Left lobe of liver (tissue), 2 donors: ENCODE measurements at regions not wholly inside any gene's neighbourhood (a gene's known extent, or its start where the extent isn't known, plus 50 kb on each side); places are given as distances from the start of the nearest gene placed in this dataset.
A peak's percentile ranks its signal among the peaks of the same experiment; 100 is the strongest.

Source experiments
- ATAC-seq: fragments of 200-7000 bp; cut with Tn5 transposase; one replicate; pipeline ENCODE4 v1.9.1; 2020; ENCODE audit warnings: mild to moderate bottlenecking, moderate library complexity
- DNase-seq: peaks from one replicate; pipeline ENCODE4 v3.0.0-alpha.2; 2020; ENCODE audit warnings: low spot score
- donor health status: DM: no; HTN: no; CAD: no; lungs with moderate emphysema.
- donor health status: DM: no; HTN: yes; CAD: no.

- no peak for DNase-seq
- ATAC-seq, result no peak
These were observed 83.1 kb downstream of the CDC42EP3 start for GRCh38 chr2:37588316-37588777.

- DNase-seq (no peak), ATAC-seq (no peak)
These were observed 82.1 kb downstream of the CDC42EP3 start for GRCh38 chr2:37589298-37589697.

- DNase-seq, result no peak
These were observed 81.3 kb downstream of the CDC42EP3 start for GRCh38 chr2:37590119-37590571.

More at GRCh38 chr2:37590119-37590571, 81.3 kb downstream of the CDC42EP3 start:
- peak; percentile 77 for ATAC-seq
